Hematopoietic multipotent progenitor cell treated with erythropoietin and hydrocortisone succinate and interleukin-3 and kit ligand, for 6 days (in vitro differentiated cells): ENCODE measurements at regions not wholly inside any gene's neighbourhood (a gene's known extent, or its start where the extent isn't known, plus 50 kb on each side); places are given as distances from the start of the nearest gene placed in this dataset.
"Not testable (repeated sequence)": the region's sequence is repeated elsewhere in the genome, so short reads cannot be mapped to it uniquely, and the experiment has no call there.

Experiments
- DNase-seq: peaks from one replicate; pipeline ENCODE4 v3.0.0-alpha.2; 2015

DNA sequence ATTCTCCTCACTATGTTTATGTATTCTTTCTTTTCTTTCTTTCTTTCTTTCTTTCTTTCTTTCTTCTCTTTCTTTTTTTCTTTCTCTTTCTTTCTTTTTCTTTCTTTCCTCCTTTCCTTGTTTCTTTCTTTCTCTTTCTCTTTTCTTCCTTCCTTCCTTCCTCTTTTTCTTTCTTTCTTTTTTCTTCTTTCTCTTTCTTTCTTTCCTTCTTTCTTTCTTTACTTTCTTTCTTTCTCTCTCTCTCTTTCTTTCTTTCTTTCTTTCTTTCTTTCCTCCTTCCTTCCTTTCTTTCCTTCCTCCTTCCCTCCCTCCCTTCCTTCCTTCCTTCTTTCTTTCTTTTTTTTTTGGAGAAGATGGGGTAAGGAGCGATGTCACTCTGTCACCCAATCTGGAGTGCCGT is 1405.5 kb downstream of the SLITRK5 start:
- DNase-seq = no peak

GRCh38 chr13:89082623-89083022 is 1411.5 kb downstream of the SLITRK5 start:
- no peak for DNase-seq

DNA sequence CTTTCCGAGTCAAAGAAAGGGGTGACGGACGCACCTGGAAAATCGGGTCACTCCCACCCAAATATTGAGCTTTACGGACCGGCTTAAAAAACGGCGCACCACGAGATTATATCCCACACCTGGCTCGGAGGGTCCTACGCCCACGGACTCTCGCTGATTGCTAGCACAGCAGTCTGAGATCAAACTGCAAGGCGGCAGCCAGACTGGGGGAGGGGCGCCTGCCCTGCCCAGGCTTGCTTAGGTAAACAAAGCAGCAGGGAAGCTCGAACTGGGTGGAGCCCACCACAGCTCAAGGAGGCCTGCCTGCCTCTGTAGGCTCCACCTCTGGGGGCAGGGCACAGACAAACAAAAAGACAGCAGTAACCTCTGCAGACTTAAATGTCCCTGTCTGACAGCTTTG is 1416.9 kb downstream of the SLITRK5 start:
- not testable (repeated sequence) for DNase-seq

DNA sequence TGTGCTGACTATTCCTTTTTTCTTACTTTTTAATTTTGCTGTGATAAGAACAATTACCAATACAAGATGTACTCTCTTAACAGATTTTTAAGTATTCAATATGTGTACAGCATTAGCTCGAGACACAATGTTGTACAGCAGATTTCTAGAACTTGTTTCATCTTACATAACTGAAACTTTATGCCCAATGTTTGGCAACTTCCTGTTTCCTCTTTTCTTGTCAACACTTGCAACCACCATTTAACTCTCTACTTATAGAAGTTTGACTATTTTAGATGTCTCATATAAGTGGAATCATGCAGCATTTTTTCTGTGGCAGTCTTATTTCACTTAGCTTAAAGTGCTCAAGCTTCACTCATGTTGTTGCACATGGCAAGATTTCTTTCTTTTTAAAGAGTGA is 1426.8 kb downstream of the SLITRK5 start:
- peak; percentile 28 for DNase-seq

- DNase-seq = no peak
Measured at GRCh38 chr13:89113744-89114143, 1442.6 kb downstream of the SLITRK5 start.

DNA sequence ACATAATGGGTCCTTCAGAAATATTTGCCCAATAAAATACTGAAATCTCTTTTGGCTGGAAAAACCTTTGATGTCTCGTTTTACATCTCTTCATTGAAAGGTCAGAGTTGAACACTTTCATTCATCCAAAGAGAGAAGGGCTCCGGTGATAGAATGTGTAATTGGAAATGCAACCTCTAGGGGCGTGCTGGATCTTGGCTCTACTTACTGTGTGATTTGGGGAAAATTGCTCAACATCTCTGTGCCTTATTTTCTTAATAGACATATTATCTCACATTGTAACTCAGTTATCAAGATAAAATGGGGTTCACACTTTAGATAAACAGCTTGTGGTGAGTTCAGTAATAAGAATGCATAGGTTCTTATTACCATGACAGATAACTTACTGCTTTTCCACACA is 1444.1 kb downstream of the SLITRK5 start:
- DNase-seq = peak; percentile 1

DNA sequence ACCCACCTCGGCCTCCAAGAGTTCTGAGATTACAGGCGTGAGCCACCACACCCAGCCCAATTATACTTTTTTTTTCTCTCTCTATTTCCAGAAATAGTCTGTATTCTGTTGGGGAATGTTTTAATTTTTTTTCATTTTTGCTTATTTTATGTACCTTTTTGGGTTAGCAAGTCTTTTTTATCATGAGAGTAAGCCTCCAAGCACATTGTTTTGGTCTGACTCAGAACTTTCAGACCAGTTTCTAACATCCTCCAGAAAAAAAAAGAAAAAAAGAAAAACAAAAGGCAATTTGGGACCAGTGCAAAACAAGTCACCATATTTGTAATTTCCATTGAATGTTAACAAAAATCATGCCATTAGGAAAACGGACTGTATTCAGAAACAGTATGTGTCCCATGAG is 1465.5 kb downstream of the SLITRK5 start:
- no peak for DNase-seq

DNA sequence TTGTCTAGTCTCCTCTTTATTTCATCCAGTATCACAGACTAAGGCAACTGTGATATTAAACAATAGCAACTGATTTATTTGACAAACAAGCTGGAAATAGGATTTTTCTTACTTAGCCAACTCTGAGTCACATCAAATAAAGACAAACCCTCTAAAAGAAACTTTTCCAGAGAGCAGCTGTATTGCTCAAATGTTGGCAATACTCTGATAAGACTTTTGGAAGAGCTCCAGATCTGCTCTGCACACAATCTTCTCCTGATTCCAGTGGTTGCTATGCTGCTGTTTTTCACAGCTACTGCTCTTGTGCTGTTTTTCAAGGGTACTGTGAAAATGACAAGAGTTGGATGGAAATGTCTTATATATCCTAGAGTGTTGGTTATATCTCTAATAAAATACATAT is 1479.2 kb downstream of the SLITRK5 start:
- DNase-seq = peak; percentile 14

DNA sequence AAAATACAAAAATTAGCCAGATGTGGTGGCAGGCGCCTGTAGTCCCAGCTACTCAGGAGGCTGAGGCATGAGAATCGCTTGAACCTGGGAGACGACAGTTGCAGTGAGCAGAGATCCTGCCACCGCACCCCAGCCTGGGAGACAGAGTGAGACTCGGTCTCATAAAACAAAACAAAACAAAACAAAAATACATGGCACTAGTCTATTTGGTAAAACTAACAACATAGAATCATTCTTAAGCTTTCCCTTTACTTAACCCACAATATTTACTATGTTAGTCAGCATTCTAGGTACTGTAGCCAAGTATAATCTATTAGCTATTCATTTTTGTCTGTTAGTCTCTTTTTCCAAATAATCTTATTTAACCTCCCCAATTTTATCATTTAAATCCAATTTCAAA is 1482.8 kb downstream of the SLITRK5 start:
- DNase-seq = no peak

- no peak for DNase-seq
Measured at GRCh38 chr13:89163096-89163495, 1491.9 kb downstream of the SLITRK5 start.

- DNase-seq = no peak
Measured at GRCh38 chr13:89165685-89166084, 1494.5 kb downstream of the SLITRK5 start.

- DNase-seq = no peak
Measured at GRCh38 chr13:89169951-89170350, 1498.8 kb downstream of the SLITRK5 start.

GRCh38 chr13:89181041-89181440 is 1509.9 kb downstream of the SLITRK5 start:
- no peak for DNase-seq

DNA sequence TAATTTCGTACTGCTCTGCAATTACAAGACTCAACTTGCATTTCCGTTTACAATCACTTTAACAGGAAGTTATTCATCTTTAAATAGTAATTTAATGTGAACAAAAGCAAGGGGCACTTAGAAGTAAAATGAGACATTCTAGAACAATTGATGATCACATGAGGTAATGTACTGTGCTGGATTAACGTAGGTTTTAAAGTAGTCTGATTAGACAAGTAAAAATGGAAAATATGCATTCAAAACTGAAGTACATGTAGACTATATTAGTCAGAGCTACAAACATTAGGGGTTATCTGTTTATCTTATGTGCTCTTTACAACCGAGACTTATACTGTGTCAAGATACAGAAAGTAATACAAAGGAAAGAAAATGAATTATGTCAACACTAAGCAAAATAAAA is 1528.0 kb downstream of the SLITRK5 start:
- no peak for DNase-seq

- DNase-seq = no peak
Measured at GRCh38 chr13:89204435-89204834, 1533.3 kb downstream of the SLITRK5 start.

DNA sequence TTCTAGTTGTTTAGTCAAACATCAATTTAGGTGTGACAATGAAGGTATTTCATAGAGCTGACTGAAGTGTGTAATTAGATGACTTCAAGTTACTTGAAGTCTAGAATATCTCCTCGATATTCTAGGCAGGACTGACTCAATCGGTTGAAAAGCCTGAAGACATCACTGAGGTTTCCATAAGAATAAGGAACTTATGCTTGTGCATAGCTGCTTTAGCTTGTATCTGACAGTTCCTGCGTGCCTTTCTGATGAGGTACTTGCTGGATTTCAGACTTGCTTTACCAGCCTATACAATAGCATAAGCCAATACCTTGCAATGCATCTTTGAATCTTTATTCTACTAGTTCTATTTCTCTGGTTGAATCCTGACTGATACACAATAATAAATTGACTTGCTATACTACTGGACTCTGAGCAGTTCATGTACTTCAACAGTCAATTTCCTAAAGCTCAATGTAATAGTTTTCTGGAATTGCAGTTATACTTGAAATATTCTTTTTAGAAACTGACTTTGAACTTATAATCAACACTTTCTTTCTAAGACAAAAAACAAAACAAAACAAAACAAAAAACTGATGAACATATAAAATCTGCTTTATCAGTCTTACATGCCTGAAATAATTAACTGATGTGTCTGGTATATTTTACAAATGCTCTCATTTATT is 1534.8 kb downstream of the SLITRK5 start:
- DNase-seq = no peak

DNA sequence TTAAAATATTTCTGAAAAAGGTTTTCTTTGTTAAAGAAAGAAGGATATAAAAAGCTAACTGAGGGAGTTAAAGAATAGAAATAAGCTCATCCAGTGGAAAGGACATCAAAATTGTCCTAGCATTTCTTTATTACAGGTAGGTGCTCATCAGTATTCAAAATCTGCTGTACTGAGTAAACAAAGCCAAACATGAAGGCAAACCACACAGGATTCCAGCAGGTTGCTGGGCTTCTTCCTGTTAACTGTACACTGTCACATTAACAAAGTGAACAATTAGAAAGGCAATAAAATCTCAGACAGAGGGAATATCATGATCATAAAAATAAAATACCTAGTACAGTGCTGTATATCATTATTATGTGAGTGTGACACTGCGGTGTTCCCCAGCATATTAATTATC is 1541.0 kb downstream of the SLITRK5 start:
- DNase-seq = no peak

GRCh38 chr13:89214185-89214584 is 1543.0 kb downstream of the SLITRK5 start:
- DNase-seq = no peak

- not testable (repeated sequence) for DNase-seq
Measured at GRCh38 chr13:89215319-89215718, 1544.1 kb downstream of the SLITRK5 start.

DNA sequence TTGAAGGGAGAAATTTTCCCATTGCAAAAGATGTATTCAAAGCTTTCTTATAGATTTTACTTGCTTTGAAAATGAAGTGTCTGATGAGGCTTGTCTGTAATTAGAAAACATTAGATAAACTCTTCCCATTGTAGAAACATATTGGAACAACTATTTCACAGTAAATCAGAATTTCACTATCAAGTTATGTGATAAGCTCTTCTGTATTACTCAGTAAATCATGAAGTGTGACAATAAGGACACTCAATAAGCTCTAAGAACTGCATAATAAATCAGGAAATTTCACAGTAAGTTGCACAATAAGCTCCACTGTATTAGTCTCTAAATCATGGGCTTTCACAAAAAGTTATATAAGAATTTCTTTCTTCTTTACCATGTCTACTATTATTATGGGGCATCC is 1546.6 kb downstream of the SLITRK5 start:
- DNase-seq = no peak

DNA sequence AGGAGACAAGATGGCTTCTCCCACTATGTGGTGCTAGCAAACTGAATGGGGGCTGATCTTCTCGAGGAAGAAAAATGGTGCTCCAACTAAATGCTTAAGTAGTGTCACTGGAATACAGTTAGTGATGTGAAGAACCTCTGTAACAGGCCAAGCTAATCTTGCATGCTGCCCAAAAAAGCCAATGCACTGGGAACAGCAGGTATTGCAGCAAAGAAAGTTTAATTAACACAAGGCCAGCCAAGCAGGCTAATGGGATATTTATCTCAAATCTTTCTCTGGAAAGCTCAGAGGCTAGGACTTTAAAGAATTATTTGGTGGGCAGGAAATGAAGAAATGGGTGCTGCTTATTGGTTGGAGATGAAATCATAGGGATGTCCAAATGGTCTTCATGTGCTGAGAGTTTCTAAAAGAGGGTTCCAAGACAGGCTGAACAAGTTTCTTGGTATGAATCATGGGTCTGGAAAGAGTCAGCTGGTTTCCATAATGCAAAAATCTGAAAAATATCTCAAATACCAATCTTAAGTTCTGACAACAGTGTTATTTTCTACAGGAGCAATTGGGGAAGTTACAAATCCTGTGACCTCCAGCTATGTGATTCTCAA is 1550.5 kb downstream of the SLITRK5 start:
- DNase-seq = no peak

DNA sequence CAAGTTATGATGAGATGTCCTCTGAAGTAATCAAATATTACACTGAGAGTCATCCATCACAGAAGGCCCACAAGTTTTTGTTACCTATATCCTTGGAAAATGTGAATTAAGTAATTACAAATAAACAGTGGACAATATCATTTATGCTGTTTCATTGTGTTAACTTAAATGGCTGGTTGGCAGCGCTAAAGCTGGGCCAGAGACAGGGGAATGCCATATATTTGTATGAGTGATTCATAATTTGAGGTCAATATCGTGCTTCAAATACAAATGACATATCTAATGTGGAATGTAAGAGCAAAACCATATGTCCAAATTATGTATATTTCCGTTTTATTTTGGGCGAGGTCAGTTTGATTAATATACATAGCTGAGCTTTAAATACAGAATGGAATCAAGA is 1556.2 kb downstream of the SLITRK5 start:
- no peak for DNase-seq

- DNase-seq = no peak
Measured at GRCh38 chr13:89238496-89238895, 1567.3 kb downstream of the SLITRK5 start.

DNA sequence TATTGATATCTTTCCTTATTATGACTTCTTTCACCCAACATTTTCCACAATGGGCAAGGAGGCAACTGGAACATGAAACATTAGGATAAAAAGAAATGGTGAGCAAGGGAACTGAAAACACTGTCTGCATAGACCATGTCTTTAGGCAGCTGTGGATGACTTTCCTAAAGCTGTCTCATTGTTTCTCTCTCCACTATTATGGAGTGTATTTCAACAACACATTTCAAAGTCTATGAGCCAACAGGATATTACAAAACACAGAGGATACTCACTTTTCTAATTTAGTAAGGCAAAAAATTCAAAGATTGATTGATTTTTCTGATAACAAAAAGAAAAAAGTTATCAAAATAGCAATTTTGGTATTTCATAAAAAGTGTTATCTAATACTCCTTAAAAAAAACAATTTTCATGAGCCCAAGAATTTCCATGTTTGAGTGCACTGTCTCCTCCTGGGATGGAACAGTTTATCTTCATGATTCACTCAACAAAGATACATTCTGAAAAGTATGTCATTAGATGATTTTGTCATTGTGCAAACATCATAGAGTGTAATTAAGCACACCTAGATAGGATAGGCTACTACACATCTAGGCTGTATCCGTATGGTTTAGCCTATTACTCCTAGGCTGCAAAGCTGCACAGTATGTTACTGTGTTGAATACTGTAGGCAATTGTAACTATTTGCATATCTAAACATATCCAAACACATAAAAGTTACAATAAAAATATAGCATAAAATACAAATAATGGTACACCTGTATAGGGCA is 1568.4 kb downstream of the SLITRK5 start:
- DNase-seq = no peak
